NCI-H510A treated with DMSO at 0.1 percent for 48 hours (cell line): ENCODE measurements at regions not wholly inside any gene's neighbourhood (a gene's known extent, or its start where the extent isn't known, plus 50 kb on each side); places are given as distances from the start of the nearest gene placed in this dataset.

ENCODE experiments used
- DNase-seq: peaks from one replicate; lab custom pipeline; 2025; lab: John Stamatoyannopoulos, UW

GRCh38 chr9:78863531-78863930 lies 566.6 kb downstream of the PSAT1 start:
- no peak for DNase-seq

DNA sequence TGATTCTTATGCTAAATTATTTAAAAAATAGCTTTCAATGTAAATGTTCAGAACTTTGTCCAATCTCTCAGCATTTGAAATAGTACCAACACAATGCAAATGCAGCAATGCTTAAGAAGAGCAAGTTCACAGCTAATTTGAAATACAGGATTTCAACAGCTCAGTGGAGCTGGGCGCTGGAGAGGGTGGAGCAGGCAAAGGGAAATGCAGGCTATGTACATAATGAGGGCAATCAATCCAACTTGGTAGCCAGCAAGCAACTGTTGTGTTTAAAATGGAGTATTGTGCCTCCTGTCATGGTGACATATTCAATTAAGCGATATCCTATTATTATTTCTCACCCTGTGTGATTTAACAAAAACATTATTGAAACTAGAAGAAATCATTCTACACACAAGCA lies 568.8 kb downstream of the PSAT1 start:
- no peak for DNase-seq

DNA sequence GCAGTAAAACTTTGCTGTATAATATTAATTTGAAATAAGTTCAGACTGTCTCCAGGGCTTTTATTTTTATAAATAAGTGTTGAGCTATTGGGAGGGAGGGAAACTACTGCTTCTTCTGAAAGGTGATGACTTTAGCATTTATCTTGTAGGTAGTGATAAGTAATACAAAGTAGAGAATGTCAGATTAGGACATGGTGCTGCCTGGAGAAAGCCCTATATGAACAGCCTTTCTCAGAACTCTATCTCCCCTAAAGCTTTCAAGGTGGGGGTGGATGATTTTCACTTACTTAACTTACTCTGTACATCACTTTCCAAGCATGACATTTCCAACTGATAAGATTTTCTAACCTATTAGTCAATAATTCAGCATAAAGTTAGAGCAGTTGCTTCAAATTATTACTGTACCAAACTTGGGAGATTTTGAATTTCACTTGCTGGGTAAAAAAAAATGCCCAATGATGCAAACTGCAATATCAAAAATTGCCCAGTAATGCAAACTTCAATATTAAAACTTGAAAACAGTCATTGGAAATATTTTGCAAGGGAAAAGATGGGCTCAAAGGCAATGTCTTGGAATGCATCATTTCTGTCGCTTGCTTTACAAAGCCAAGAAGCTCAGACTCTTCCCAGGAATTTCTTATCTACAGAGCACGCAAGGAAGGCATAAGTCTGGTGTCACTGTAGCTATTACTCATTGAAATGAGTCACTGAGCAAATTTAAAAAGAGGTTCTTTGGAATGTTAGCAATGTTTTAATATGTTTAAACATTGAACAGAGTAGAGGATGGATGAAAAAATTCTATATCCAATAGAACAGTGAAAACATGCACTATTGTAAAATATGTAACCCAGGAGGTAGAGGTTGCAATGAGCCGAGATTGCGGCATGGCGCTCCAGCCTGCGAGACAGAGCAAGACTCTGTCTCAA lies 569.5 kb downstream of the PSAT1 start:
- DNase-seq, result no peak

DNA sequence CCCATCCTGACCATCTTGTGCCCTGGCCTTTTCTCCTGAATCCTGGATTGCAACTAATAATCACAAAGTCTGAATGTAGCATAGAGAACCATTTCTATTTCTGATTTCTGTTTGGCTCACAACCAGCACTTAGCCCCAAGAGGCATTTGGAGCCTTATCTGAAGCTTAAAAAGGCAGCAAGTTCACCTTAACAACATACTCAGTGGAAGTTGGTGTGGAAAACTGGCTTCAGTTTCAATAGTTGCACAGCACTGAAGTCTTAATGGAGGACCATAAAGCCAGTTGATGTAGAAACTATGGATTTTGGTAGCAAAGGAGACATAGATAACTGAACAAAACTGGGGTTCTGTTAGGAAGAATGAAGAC lies 574.1 kb downstream of the PSAT1 start:
- no peak for DNase-seq

DNA sequence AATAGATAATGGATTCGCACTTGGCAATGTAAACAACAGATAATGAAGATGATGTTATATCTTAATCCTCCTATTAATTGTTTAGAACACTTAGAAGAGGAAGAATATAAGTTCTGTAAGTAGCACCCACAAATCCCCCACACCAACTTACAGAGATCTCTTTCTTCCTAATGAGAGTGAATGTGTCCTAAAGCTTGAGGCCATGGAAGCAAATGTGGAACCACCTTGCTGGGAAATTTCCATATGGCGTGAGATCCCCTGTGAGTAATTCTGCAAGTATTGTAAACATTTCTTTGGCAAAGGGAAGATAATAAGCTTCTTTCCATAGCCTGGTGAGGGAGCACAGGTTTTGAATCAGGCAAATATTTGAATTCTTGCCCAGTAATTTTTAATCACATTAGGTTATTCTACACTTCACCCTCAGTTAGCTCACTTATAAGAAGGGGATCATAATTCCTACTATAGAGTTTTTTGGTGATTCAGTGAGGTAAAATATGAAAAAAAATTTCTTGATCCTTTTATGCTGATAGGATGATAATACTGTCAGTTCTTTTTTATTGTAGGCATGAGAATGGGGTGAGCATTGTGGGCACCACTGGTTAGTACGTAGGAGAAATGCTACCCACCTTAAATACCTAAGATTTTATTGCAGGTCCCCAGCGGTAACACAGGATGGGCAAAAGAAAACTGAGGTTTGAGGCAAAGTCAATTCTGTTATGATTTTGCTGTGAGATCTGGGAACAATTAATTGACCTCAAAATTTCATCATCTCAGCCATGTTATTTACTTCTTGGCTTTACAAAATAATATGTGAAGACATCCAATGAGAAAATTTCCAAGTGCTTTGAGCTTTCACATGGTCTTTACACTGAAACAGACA lies 574.8 kb downstream of the PSAT1 start:
- DNase-seq, result no peak

- DNase-seq, result no peak
Observed at GRCh38 chr9:78874061-78874460, 577.1 kb downstream of the PSAT1 start.

DNA sequence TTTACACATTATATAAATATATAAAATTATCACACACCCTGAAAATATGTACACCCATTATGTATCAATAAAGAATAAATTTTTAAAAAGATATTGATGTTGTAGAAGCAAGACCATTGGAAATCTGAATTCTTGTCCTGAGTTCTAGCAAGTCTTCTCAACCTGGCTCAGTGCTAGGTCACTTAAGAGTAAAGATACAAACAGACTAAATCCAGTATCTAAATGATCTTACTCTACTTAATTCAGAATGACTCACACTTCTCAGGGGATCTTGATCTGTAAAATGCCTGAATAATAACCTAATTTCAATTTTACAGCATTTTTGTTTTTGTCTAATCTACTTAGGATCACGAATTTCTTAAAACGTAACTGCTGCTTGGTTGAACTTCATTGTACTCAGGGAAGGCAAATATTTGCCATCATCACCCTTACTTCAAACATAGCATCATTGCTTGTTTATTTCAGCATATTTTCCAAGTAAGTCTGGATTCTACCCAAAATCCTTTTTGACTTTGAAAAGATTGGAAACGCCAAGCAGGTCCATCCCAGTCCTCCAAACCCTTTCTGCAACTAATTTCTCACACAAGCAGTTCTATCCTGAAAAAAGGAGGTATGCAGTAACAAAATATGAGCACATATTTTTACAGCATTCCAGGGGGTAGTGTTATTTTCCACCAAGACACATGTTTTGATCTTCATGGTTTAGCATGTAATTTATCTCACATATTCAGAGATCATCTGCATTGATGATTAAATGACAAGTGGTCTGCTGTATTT lies 582.6 kb downstream of the PSAT1 start:
- DNase-seq, result no peak

- no peak for DNase-seq
Observed at GRCh38 chr9:78881295-78881694, 584.4 kb downstream of the PSAT1 start.

GRCh38 chr9:78882481-78882880 lies 585.6 kb downstream of the PSAT1 start:
- no peak for DNase-seq

DNA sequence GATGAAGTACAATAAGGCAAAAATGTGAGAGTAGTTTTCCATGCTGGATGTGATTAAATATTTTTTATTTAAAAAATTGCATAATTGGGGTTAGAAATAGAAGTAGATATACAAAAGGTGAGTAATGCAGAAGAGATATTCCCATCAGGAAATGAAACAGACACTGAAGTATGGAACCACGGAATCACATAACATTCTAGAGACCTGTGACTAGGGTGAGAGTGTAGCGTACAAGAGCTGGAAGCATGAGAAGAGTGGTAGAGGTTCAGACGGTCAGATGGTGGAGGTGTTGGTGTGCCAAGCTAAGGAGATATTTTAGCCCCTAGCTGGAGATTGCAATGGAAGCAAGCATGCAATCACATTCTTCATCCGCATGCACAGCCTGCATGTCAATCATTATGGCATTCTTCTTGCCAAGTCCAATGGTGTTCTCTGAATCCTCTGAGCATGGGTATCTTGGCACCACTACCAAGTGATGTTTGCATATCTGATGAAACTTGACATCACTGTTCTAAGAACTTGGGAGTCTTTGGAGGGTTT lies 587.8 kb downstream of the PSAT1 start:
- no peak for DNase-seq

- DNase-seq, result no peak
Observed at GRCh38 chr9:78892182-78892581, 595.3 kb downstream of the PSAT1 start.

DNA sequence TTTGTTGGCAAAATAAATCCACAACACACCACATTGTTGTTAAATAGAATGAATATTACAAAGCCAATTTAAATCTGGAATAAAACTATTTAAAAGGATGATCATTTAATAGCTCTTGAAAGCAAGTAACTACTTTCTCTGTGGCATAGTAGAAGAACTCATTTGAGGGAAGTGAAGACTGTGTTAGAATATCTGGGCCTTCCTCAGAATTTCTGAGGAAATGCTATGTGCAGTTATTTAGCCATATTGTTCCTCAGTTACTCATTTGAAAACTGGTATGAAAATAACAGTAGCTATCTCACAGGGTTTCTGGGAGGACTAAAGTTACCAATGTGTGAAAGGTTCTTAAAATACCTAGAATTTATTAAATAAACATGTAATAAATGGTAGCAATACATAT lies 595.8 kb downstream of the PSAT1 start:
- DNase-seq, result no peak

DNA sequence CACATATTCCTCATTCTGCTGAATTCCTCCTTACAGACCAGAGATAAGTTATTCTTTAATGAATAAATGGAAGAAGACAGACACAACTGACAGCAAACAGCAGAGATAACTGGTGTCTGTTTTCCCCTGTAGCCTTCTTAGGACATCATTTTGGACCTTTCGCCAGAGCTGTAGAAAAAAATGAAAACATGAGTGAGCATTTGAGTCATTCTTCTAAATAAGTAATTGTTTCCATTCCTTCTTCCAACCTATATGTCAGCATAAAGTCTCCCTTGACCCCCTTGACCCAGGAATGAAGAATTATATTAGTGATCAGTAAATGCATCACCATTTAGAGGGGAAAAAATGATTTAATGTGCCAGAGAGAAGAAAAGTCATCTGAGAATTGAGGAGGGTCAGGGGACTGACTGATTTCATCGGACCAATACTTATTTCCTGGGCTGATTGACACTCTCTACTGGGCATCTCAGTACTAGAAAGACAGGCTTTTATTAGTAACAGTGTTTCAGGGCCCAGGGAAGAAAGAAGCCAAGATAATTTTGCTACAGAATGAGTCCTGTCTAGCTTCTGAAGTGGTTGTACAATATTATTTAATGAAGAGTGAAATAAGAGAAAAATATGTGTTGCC lies 597.0 kb downstream of the PSAT1 start:
- no peak for DNase-seq

DNA sequence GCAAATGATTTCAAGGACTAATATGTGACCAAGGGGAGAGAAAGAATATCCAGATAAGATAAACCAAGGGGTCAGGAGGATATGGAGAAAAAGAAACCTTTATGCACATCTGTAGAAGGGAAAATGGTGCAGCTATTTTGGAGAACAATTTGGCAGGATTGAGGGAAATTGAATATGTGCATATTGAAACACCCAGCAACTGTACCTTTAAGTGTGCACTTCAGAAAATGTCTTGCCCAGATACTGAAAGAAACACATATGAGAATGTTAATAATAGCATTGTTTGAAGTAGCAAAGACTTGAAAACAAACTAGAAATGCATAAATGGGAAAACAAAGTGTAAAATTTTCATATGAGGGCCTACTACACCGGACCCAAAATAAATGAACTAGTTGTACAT lies 599.6 kb downstream of the PSAT1 start:
- no peak for DNase-seq

GRCh38 chr9:78898234-78898633 lies 601.3 kb downstream of the PSAT1 start:
- no peak for DNase-seq

DNA sequence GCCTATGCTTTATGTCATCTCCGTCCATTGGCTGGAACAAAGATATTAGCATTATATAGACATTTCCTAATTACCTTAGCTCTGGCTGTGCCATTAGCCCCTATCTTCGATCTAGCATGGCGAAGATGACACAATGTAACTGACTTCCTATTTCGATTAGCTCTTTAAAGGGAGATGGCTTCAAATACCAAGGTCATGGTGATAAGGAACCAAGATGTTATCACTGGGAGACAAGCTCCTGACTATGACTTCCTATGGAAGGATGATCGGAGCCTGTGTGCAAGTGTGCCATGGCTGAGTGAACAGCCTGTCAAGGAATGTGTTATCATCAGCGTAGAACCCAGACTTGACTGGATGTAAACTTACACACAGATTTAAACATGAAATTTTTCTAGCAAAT lies 602.1 kb downstream of the PSAT1 start:
- DNase-seq, result no peak

DNA sequence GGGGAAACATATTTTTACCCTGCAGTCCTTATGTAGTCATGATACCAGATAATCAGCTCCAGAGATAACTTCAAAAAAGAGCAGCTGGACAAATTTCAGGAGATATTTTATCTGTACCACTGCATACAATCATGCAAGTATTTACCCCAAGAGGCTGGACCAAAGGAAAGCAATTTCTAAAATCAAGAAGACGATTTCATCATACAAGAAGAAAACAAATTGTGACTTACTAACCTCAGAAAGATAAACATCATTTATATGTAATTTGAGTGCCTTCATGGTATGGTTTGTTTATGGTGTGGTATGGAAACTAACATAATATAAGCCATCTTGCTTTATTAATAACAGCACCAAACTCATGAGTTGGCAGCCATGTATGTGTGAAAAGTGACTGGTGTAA lies 603.6 kb downstream of the PSAT1 start:
- no peak for DNase-seq

DNA sequence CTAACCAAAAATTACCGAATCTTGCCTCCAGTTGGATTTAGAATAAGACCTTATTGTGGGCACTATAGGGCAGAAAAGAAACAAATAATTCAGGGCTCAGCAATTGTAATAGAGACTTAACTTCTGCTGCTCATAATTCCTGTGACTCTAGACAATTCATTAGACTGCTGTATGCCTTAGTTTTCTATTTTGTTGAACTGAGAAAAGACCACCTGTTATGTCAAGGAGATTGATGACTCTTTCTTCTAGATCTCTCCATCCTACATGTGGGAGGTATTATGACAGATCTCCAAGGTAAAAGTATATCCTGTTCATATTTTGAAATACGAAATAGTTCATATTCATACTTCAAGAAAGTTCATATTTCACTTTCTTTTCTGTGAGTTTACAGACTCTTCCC lies 605.1 kb downstream of the PSAT1 start:
- no peak for DNase-seq

- DNase-seq, result no peak
Observed at GRCh38 chr9:78903581-78903980, 606.7 kb downstream of the PSAT1 start.

DNA sequence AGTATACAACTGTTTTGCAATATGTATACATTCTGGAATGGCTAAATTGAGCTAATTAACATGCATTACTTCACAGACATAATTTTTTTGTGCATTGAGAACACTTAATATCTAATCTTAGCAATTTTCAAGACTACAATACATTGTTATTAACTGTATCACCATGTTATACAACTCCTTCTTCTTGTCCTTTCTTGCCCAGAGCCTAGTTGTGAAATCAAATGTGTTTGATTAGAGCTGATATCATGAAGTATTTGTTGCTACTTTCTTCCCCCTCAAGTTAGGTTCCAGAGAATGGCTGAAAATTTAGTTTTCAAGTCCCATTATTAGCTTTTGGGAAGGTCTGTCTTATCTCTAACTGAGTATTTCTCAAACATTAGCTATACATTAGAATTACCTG lies 607.8 kb downstream of the PSAT1 start:
- no peak for DNase-seq

GRCh38 chr9:78905387-78905786 lies 608.5 kb downstream of the PSAT1 start:
- DNase-seq, result no peak
